Loucy (cell line): ENCODE measurements at regions not wholly inside any gene's neighbourhood (a gene's known extent, or its start where the extent isn't known, plus 50 kb on each side); places are given as distances from the start of the nearest gene placed in this dataset.

Experiments
- CTCF ChIP-seq: fragments of 200-600 bp; sonication (generic); conservative IDR thresholded peaks from 2 replicates; pipeline ENCODE4 v1.5.1; 2014; ENCODE audit warnings: mild to moderate bottlenecking, antibody characterized with exemption, low read length
- EZH2phosphoT487 ChIP-seq: fragments of 200-600 bp; IDR thresholded peaks from 2 replicates; pipeline ENCODE4 v1.6.1; 2018; ENCODE audit warnings: antibody characterized with exemption, mild to moderate bottlenecking, moderate library complexity, borderline replicate concordance

- TF ChIP-seq CTCF, result no peak
- no peak for TF ChIP-seq EZH2phosphoT487
Observed at GRCh38 chr13:60663788-60664187, 266.8 kb downstream of the TDRD3 start.
